B cell (primary cell): ENCODE measurements at regions not wholly inside any gene's neighbourhood (a gene's known extent, or its start where the extent isn't known, plus 50 kb on each side); places are given as distances from the start of the nearest gene placed in this dataset.

ENCODE experiments used
- ATAC-seq: fragments of 200-7000 bp; cut with Tn5 transposase; one replicate; pipeline ENCODE4 v1.10.0; 2021; ENCODE audit warnings: low read depth, mild to moderate bottlenecking, moderate number of reproducible peaks, moderate library complexity
- CTCF ChIA-PET: fragments of 350-600 bp; sonication (Branson Sonifier 250); formaldehyde crosslinking; loops from one replicate; lab custom pipeline; 2021; ENCODE audit warnings: antibody characterized with exemption, inconsistent platforms; lab: Charles Lee
- POLR2A ChIA-PET: fragments of 350-600 bp; sonication (Branson Sonifier 250); formaldehyde crosslinking; loops from one replicate; lab custom pipeline; 2021; ENCODE audit warnings: antibody characterized with exemption; lab: Charles Lee
- DNase-seq: peaks from one replicate; pipeline ENCODE4 v3.0.0; 2013
- H2AFZ ChIP-seq: 2 replicates; pipeline ENCODE4 v1.6.1; 2012; ENCODE audit warnings: mild to moderate bottlenecking, low read depth, low read length; ENCODE audit not compliant: insufficient read depth, poor library complexity, severe bottlenecking
- H3K27ac ChIP-seq, 2 donors: 1 replicate in 1 of 2; 2 replicates in 1 of 2; pipeline ENCODE4 v1.5.1; 2012 to 2013; ENCODE audit warnings: low read length in 2 of 2, mild to moderate bottlenecking in 2 of 2, moderate library complexity in 1 of 2
- H3K27me3 ChIP-seq, 4 experiments: fragments of 200-600 bp in 1 of 4; sonication (generic) in 1 of 4; replicated peaks in 1 of 4; 1 replicate in 2 of 4; 2 replicates in 2 of 4; pipeline versions ENCODE4 v1.6.1 to v1.7.0; 2013 to 2016; ENCODE audit warnings: low read length in 3 of 4, mild to moderate bottlenecking in 2 of 4, mixed read lengths in 1 of 4, moderate library complexity in 1 of 4; ENCODE audit not compliant: insufficient read depth in 4 of 4, control insufficient read depth in 3 of 4; ENCODE audit errors: control extremely low read depth in 1 of 4
- H3K36me3 ChIP-seq, 2 experiments: replicated peaks in 1 of 2; 1 replicate in 1 of 2; 2 replicates in 1 of 2; pipeline versions ENCODE4 v1.6.1 to v1.7.1; 2013; ENCODE audit warnings: low read length in 1 of 2; ENCODE audit not compliant: insufficient read depth in 2 of 2, control insufficient read depth in 1 of 2; ENCODE audit errors: control extremely low read depth in 1 of 2, extremely low read depth in 1 of 2
- H3K4me1 ChIP-seq, 2 donors: fragments of 200-600 bp in 1 of 2; sonication (generic) in 1 of 2; 1 replicate in 1 of 2; 2 replicates in 1 of 2; pipeline versions ENCODE4 v1.5.1 to v1.6.1; 2013 to 2017; ENCODE audit warnings: low read length in 2 of 2; ENCODE audit not compliant: control insufficient read depth in 2 of 2, insufficient read depth in 2 of 2
- H3K4me2 ChIP-seq: replicated peaks from 2 replicates; pipeline ENCODE3; 2012; ENCODE audit warnings: mild to moderate bottlenecking, low read depth, low read length; ENCODE audit not compliant: poor library complexity, severe bottlenecking
- H3K4me3 ChIP-seq, 5 experiments: fragments of 200-600 bp in 1 of 5; sonication (generic) in 1 of 5; 1 replicate in 3 of 5; 2 replicates in 2 of 5; pipeline versions ENCODE4 v1.5.1 to v1.7.0; 2011 to 2016; ENCODE audit warnings: low read length in 4 of 5, mild to moderate bottlenecking in 4 of 5, low read depth in 2 of 5, control low read depth in 1 of 5, moderate library complexity in 1 of 5; ENCODE audit not compliant: insufficient read depth in 1 of 5; ENCODE audit errors: control extremely low read depth in 1 of 5, extremely low read depth in 1 of 5
- H3K79me2 ChIP-seq: fragments of 200-600 bp; sonication (generic); one replicate; pipeline ENCODE4 v1.6.0; 2016; ENCODE audit warnings: low read length; ENCODE audit not compliant: control insufficient read depth, insufficient read depth
- H3K9ac ChIP-seq: fragments of 200-600 bp; sonication (generic); 2 replicates; pipeline ENCODE4 v1.6.1; 2017; ENCODE audit warnings: mild to moderate bottlenecking, low read length, moderate library complexity
- H3K9me3 ChIP-seq, 3 donors: one replicate each; pipeline versions ENCODE4 v1.6.1 to v1.7.1; 2013; ENCODE audit warnings: low read length in 2 of 3; ENCODE audit not compliant: control insufficient read depth in 2 of 3, insufficient read depth in 1 of 3; ENCODE audit errors: control extremely low read depth in 1 of 3
- H4K20me1 ChIP-seq: 2 replicates; pipeline ENCODE4 v1.6.0; 2012; ENCODE audit warnings: mild to moderate bottlenecking, low read length; ENCODE audit not compliant: insufficient read depth, control insufficient read depth, poor library complexity, severe bottlenecking
- H3K27ac Mint-ChIP-seq: one replicate; pipeline ENCODE4 v1.8.0; 2021; ENCODE audit warnings: mixed read lengths
- H3K27me3 Mint-ChIP-seq: one replicate; pipeline ENCODE4 v1.8.0; 2021; ENCODE audit warnings: mixed read lengths
- H3K4me1 Mint-ChIP-seq: one replicate; pipeline ENCODE4 v1.8.0; 2021; ENCODE audit warnings: mixed read lengths
- H3K4me3 Mint-ChIP-seq: one replicate; pipeline ENCODE4 v1.8.0; 2021; ENCODE audit warnings: mixed read lengths
- H3K9me3 Mint-ChIP-seq: one replicate; pipeline ENCODE4 v1.8.0; 2022; ENCODE audit warnings: mixed read lengths; ENCODE audit not compliant: insufficient read depth
- CTCF ChIP-seq: fragments of 200-600 bp; IDR thresholded peaks from one replicate; pipeline ENCODE4 v1.8.0; 2022; ENCODE audit warnings: antibody characterized with exemption, mild to moderate bottlenecking
- EZH2 ChIP-seq: IDR thresholded peaks from 2 replicates; pipeline ENCODE4 v1.6.1; 2012; ENCODE audit warnings: borderline replicate concordance, low read depth, mild to moderate bottlenecking, moderate library complexity, low read length; ENCODE audit not compliant: insufficient read depth, poor library complexity, severe bottlenecking
- WGBS: methylation state at CpG from one replicate; pipeline ENCODE4 v1.1.5; 2013; ENCODE audit warnings: missing lambda C conversion rate; ENCODE audit not compliant: insufficient coverage; 5-methylcytosine and 5-hydroxymethylcytosine counted together
- intact Hi-C: fragments of 100-400 bp; cut with micrococcal nuclease; formaldehyde crosslinking; loops from one replicate; pipeline ENCODE4 v1.10.0; 2022

DNA sequence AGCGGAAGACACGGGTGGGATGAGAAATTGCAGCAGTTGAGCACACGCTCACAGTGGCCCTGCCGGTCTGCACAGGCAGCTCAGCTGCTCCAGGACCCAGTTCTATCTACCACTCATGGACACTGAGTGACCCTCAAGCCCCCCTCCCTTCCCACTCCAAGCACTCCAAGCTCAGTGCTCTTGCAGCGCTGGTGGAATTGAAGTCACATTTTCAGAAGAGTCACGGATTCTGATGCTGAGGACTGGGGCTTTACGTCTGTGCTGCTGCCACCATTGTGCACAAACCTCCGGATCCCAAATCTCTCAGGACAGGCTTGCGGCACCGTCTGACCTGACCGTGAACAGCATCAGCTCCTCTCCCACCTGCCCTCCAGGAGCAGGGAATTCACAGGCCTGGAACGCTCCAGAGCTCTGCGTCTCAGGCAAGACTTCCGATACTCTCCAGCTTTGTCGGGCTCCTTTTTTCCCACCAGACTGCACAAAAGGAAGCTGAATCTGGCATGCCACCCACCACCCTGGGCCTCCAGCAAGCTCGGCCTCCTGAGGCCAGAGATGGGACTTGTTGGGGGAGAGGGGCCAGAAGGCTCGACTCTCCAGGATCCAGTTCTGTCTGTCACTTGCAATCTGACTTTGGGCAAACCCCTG lies 213.1 kb upstream of the RTL1 start:
- Histone ChIP-seq H3K27ac (no peak overlapping the region), H3K36me3 (no peaks in the 10 kb centered on the region), H3K4me3 (no peak overlapping the region), H2AFZ (no peak overlapping the region), H4K20me1 (no peaks in the 10 kb centered on the region), H3K27me3 (no peaks in the 10 kb centered on the region), H3K9me3 (no peaks in the 10 kb centered on the region), H3K4me1 (peaks cover 9 to 18% of the 10 kb centered on the region in 2 donors), H3K9ac (no peak overlapping the region), H3K79me2 (peaks cover 5% of the 10 kb centered on the region), H3K4me2 (no peak overlapping the region)
- no peak overlapping the region for H3K27ac Mint-ChIP-seq
- 86% methylated on average over 14 of the region's 17 CpGs for WGBS
- TF ChIP-seq CTCF = no peak
- TF ChIP-seq EZH2 = no peak
- POLR2A ChIA-PET = no interaction called here
- H3K9me3 Mint-ChIP-seq = no peaks in the 10 kb centered on the region
- no peaks in the 10 kb centered on the region for H3K27me3 Mint-ChIP-seq
- peaks cover 29% of the 10 kb centered on the region for H3K4me1 Mint-ChIP-seq
- intact Hi-C loops = no loop called here
- no peak overlapping the region for H3K4me3 Mint-ChIP-seq
- ATAC-seq (no peak), DNase-seq (no peak)
- CTCF ChIA-PET = no interaction called here

DNA sequence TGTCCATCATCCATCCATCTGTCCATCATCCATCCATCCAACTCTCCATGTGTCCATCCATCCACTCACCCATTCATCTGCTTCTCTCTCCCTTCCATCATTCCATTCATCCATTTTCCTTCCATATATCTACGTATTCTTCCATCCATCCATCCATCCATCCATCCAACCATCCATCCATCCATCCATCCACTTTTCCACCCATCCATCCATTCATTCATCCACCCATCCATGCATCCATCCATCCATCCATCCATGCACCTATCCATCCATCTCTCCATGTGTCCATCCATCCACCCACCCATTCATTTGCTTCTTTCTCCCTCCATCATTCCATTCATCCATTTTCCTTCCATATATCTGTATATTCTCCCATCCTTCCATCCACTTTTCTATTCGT lies 214.0 kb upstream of the RTL1 start:
- Histone ChIP-seq H3K4me3 (no peak overlapping the region), H3K79me2 (peaks cover 7% of the 10 kb centered on the region), H3K4me2 (no peak overlapping the region), H3K4me1 (peaks cover 12 to 23% of the 10 kb centered on the region in 2 donors), H3K27me3 (no peaks in the 10 kb centered on the region), H3K36me3 (no peaks in the 10 kb centered on the region), H3K9me3 (peaks cover 0 to 4% (median 0%) of the 10 kb centered on the region in 3 donors), H4K20me1 (no peaks in the 10 kb centered on the region), H2AFZ (no peak overlapping the region), H3K9ac (no peak overlapping the region), H3K27ac (no peak overlapping the region)
- no peaks in the 10 kb centered on the region for H3K27me3 Mint-ChIP-seq
- ChIA-PET CTCF (no interaction called here), POLR2A (no interaction called here)
- no peaks in the 10 kb centered on the region for H3K9me3 Mint-ChIP-seq
- H3K4me1 Mint-ChIP-seq = peaks cover 32% of the 10 kb centered on the region
- H3K27ac Mint-ChIP-seq = no peak overlapping the region
- WGBS = 75% methylated on average over 2 of the region's 2 CpGs
- intact Hi-C loops = no loop called here
- DNase-seq (no peak), ATAC-seq (no peak)
- H3K4me3 Mint-ChIP-seq = no peak overlapping the region
- TF ChIP-seq EZH2 (no peak), CTCF (no peak)
